Sigmoid colon (tissue), 4 donors: ENCODE measurements at regions not wholly inside any gene's neighbourhood (a gene's known extent, or its start where the extent isn't known, plus 50 kb on each side); places are given as distances from the start of the nearest gene placed in this dataset.
"Not testable (repeated sequence)": the region's sequence is repeated elsewhere in the genome, so short reads cannot be mapped to it uniquely, and the experiment has no call there.

Source experiments
- POLR2AphosphoS5 ChIP-seq, 4 donors: sonication (generic); formaldehyde crosslinking; IDR thresholded peaks; one replicate each; pipeline ENCODE4 v1.6.1; 2017; ENCODE audit warnings: antibody characterized with exemption in 4 of 4
- TF ChIP-seq, protein P1 (sequence below), 4 experiments: fragments of 450-650 bp in 3 of 4; fragments of 200-600 bp in 1 of 4; IDR thresholded peaks; one replicate each; pipeline ENCODE4 v1.5.1; 2016 to 2019; ENCODE audit warnings: antibody characterized with exemption in 4 of 4, mild to moderate bottlenecking in 3 of 4, moderate library complexity in 2 of 4

- TF ChIP-seq POLR2AphosphoS5 (IDR thresholded peaks at IDR 0.05), result not testable (repeated sequence)
- TF ChIP-seq, protein P1, sequence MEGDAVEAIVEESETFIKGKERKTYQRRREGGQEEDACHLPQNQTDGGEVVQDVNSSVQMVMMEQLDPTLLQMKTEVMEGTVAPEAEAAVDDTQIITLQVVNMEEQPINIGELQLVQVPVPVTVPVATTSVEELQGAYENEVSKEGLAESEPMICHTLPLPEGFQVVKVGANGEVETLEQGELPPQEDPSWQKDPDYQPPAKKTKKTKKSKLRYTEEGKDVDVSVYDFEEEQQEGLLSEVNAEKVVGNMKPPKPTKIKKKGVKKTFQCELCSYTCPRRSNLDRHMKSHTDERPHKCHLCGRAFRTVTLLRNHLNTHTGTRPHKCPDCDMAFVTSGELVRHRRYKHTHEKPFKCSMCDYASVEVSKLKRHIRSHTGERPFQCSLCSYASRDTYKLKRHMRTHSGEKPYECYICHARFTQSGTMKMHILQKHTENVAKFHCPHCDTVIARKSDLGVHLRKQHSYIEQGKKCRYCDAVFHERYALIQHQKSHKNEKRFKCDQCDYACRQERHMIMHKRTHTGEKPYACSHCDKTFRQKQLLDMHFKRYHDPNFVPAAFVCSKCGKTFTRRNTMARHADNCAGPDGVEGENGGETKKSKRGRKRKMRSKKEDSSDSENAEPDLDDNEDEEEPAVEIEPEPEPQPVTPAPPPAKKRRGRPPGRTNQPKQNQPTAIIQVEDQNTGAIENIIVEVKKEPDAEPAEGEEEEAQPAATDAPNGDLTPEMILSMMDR (IDR thresholded peaks at IDR 0.05), result not testable (repeated sequence)
Observed at GRCh38 chr12:34262140-34262539, 239.8 kb downstream of the ALG10 start.
